A549 (cell line): ENCODE measurements at regions not wholly inside any gene's neighbourhood (a gene's known extent, or its start where the extent isn't known, plus 50 kb on each side); places are given as distances from the start of the nearest gene placed in this dataset.

ENCODE experiments used
- CBX2 ChIP-seq: fragments of 200-600 bp; sonication (generic); IDR thresholded peaks from 2 replicates; pipeline ENCODE4 v1.6.1; 2016; ENCODE audit warnings: low read depth, mild to moderate bottlenecking, borderline replicate concordance
- CEBPB ChIP-seq, 2 experiments: fragments of >200 bp in 1 of 2; sonication (Bioruptor Twin) in 1 of 2; formaldehyde crosslinking in 1 of 2; IDR thresholded peaks; 2 replicates each; pipeline ENCODE4 v1.6.1; 2012 to 2016
- CHD2 ChIP-seq: fragments of 150-350 bp; IDR thresholded peaks from 2 replicates; pipeline ENCODE4 v1.6.1; 2014; ENCODE audit warnings: low read length; ENCODE audit not compliant: partially characterized antibody
- EP300 ChIP-seq, 2 experiments: fragments of >200 bp; sonication (Bioruptor Twin); formaldehyde crosslinking; IDR thresholded peaks; 2 replicates in 1 of 2; 3 replicates in 1 of 2; pipeline ENCODE4 v1.6.1; 2016 to 2017
- ESRRA ChIP-seq: fragments of 150-350 bp; IDR thresholded peaks from 2 replicates; pipeline ENCODE4 v1.6.1; 2014; ENCODE audit warnings: mild to moderate bottlenecking, low read length, borderline replicate concordance
- HOXB13 ChIP-seq: fragments of 250-450 bp; sonication (Bioruptor Pico); IDR thresholded peaks from 2 replicates; pipeline ENCODE4 v1.5.0; 2020; ENCODE audit warnings: low read depth, mild to moderate bottlenecking, moderate library complexity
- JUN ChIP-seq, 2 experiments: fragments of >200 bp; sonication (Bioruptor Twin); formaldehyde crosslinking; IDR thresholded peaks; 2 replicates in 1 of 2; 3 replicates in 1 of 2; pipeline ENCODE4 v1.6.1; 2016 to 2017
- MAZ ChIP-seq: fragments of 150-350 bp; IDR thresholded peaks from 2 replicates; pipeline ENCODE4 v1.6.1; 2014; ENCODE audit warnings: antibody characterized with exemption, low read depth, low read length, borderline replicate concordance
- POLR2A ChIP-seq: IDR thresholded peaks from 2 replicates; pipeline ENCODE4 v1.6.1; 2012; ENCODE audit warnings: mild to moderate bottlenecking, low read length
- RNF2 ChIP-seq: fragments of 200-600 bp; sonication (generic); IDR thresholded peaks from 2 replicates; pipeline ENCODE4 v1.6.1; 2016; ENCODE audit warnings: low read depth, mild to moderate bottlenecking, antibody characterized with exemption, moderate library complexity, borderline replicate concordance
- SMC3 ChIP-seq: fragments of >200 bp; sonication (Bioruptor Twin); formaldehyde crosslinking; IDR thresholded peaks from 3 replicates; pipeline ENCODE4 v1.6.1; 2018; ENCODE audit warnings: inconsistent platforms
- ZFP36 ChIP-seq: fragments of 450-650 bp; IDR thresholded peaks from 2 replicates; pipeline ENCODE4 v1.6.1; 2014; ENCODE audit warnings: borderline replicate concordance; ENCODE audit not compliant: partially characterized antibody
- ZNF302 ChIP-seq: fragments of 250-450 bp; sonication (Bioruptor Pico); IDR thresholded peaks from 2 replicates; pipeline ENCODE4 v1.9.0; 2021; ENCODE audit warnings: inconsistent platforms, mild to moderate bottlenecking, moderate library complexity
- TF ChIP-seq, protein P1 (sequence below): fragments of >200 bp; sonication (Bioruptor Twin); formaldehyde crosslinking; IDR thresholded peaks from 3 replicates; pipeline ENCODE4 v1.5.1; 2016

DNA sequence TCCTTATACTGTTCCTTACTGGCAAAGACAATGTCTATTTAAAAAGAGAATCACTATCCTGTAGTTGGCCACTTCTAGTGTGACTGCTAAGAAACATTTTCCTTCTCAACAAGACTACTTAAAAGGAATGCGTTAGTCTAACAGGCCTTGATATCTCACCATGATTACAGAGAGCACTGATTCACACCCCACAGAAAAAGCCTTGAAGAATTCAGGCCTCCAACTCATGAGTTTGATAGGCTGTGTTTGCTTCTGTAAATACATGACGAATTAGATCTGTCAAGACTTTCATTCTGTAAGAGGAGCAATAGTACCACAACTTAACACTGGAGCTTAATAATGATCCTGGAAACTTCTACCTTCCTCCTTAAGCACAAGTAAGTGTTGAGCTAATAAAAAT, 432.8 kb upstream of the NR2F2 start:
- TF ChIP-seq, protein P1, sequence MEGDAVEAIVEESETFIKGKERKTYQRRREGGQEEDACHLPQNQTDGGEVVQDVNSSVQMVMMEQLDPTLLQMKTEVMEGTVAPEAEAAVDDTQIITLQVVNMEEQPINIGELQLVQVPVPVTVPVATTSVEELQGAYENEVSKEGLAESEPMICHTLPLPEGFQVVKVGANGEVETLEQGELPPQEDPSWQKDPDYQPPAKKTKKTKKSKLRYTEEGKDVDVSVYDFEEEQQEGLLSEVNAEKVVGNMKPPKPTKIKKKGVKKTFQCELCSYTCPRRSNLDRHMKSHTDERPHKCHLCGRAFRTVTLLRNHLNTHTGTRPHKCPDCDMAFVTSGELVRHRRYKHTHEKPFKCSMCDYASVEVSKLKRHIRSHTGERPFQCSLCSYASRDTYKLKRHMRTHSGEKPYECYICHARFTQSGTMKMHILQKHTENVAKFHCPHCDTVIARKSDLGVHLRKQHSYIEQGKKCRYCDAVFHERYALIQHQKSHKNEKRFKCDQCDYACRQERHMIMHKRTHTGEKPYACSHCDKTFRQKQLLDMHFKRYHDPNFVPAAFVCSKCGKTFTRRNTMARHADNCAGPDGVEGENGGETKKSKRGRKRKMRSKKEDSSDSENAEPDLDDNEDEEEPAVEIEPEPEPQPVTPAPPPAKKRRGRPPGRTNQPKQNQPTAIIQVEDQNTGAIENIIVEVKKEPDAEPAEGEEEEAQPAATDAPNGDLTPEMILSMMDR = no peak
- TF ChIP-seq EP300 (IDR thresholded peaks at IDR 0.05) (no peak), CEBPB (IDR thresholded peaks at IDR 0.05) (no peak), RNF2 (no peak), POLR2A (no peak), ZFP36 (no peak), ZNF302 (no peak), SMC3 (no peak), CHD2 (no peak), MAZ (no peak), CBX2 (no peak), ESRRA (no peak), HOXB13 (no peak), JUN (IDR thresholded peaks at IDR 0.05) (no peak)
